Common myeloid progenitor, CD34-positive (primary cell): ENCODE measurements at regions not wholly inside any gene's neighbourhood (a gene's known extent, or its start where the extent isn't known, plus 50 kb on each side); places are given as distances from the start of the nearest gene placed in this dataset.

Experiments
- CTCF ChIA-PET: fragments of 350-600 bp; sonication (Branson Sonifier 250); formaldehyde crosslinking; loops from one replicate; lab custom pipeline; 2021; ENCODE audit warnings: antibody characterized with exemption; lab: Charles Lee
- POLR2A ChIA-PET: fragments of 350-600 bp; sonication (Branson Sonifier 250); formaldehyde crosslinking; loops from one replicate; lab custom pipeline; 2021; ENCODE audit warnings: antibody characterized with exemption; lab: Charles Lee
- DNase-seq, 3 donors: peaks; one replicate each; pipeline versions ENCODE4 v3.0.0 to v3.0.0-alpha.2; 2013
- H3K27ac ChIP-seq, 2 experiments: 1 replicate in 1 of 2; 2 replicates in 1 of 2; pipeline ENCODE4 v1.7.0; 2013; ENCODE audit warnings: inconsistent platforms in 2 of 2, low read length in 2 of 2, mild to moderate bottlenecking in 2 of 2, low read depth in 1 of 2, moderate library complexity in 1 of 2; ENCODE audit not compliant: severe bottlenecking in 2 of 2, insufficient read depth in 1 of 2, poor library complexity in 1 of 2
- H3K27me3 ChIP-seq, 5 experiments: replicated peaks in 2 of 5; 1 replicate in 3 of 5; 2 replicates in 2 of 5; pipeline versions ENCODE4 v1.6.1 to v1.7.0; 2013; ENCODE audit warnings: low read length in 4 of 5, mild to moderate bottlenecking in 2 of 5, moderate library complexity in 2 of 5, inconsistent platforms in 1 of 5; ENCODE audit not compliant: insufficient read depth in 5 of 5, control insufficient read depth in 4 of 5
- H3K36me3 ChIP-seq, 4 experiments: 1 replicate in 2 of 4; 2 replicates in 2 of 4; pipeline versions ENCODE4 v1.6.1 to v1.7.0; 2013; ENCODE audit warnings: low read length in 3 of 4, control low read depth in 1 of 4, mild to moderate bottlenecking in 1 of 4; ENCODE audit not compliant: control insufficient read depth in 4 of 4, insufficient read depth in 4 of 4
- H3K4me1 ChIP-seq, 4 experiments: 1 replicate in 3 of 4; 2 replicates in 1 of 4; pipeline versions ENCODE4 v1.6.1 to v1.7.1; 2013; ENCODE audit warnings: low read length in 3 of 4, mild to moderate bottlenecking in 3 of 4, control low read depth in 1 of 4, inconsistent platforms in 1 of 4, moderate library complexity in 1 of 4; ENCODE audit not compliant: control insufficient read depth in 4 of 4, insufficient read depth in 4 of 4; ENCODE audit errors: control extremely low read depth in 1 of 4
- H3K4me3 ChIP-seq, 7 experiments: 1 replicate in 4 of 7; 2 replicates in 3 of 7; pipeline versions ENCODE4 v1.5.1 to v1.7.0; 2013; ENCODE audit warnings: mild to moderate bottlenecking in 7 of 7, low read length in 6 of 7, moderate library complexity in 6 of 7, inconsistent platforms in 2 of 7, low read depth in 2 of 7, control low read depth in 1 of 7; ENCODE audit not compliant: insufficient read depth in 4 of 7, control insufficient read depth in 1 of 7; ENCODE audit errors: extremely low read depth in 1 of 7
- H3K9me3 ChIP-seq, 5 experiments: 1 replicate in 4 of 5; 2 replicates in 1 of 5; pipeline versions ENCODE4 v1.6.1 to v1.7.1; 2013; ENCODE audit warnings: low read length in 4 of 5, mild to moderate bottlenecking in 2 of 5, inconsistent platforms in 1 of 5, low read depth in 1 of 5, moderate library complexity in 1 of 5; ENCODE audit not compliant: control insufficient read depth in 4 of 5, insufficient read depth in 2 of 5; ENCODE audit errors: control extremely low read depth in 1 of 5
- WGBS: methylation state at CpG from one replicate; pipeline ENCODE4 v1.1.5; 2013; ENCODE audit not compliant: insufficient coverage; 5-methylcytosine and 5-hydroxymethylcytosine counted together

GRCh38 chr2:63665846-63666475, 77.2 kb downstream of the MDH1 start:
- no peak overlapping the region for H3K4me3 ChIP-seq
- peak in 2 of 3 donors; percentile 5 to 18 for DNase-seq
- no peaks in the 10 kb centered on the region for H3K27me3 ChIP-seq
- ChIA-PET POLR2A (no interaction called here), CTCF (no interaction called here)
- no peak overlapping the region for H3K27ac ChIP-seq
- 71% methylated on average over 2 of the region's 2 CpGs for WGBS
- H3K9me3 ChIP-seq = peaks cover 0 to 3% (median 0%) of the 10 kb centered on the region in 5 experiments
- H3K4me1 ChIP-seq = no peaks in the 10 kb centered on the region
- no peaks in the 10 kb centered on the region for H3K36me3 ChIP-seq

GRCh38 chr2:63667132-63667700, 78.5 kb downstream of the MDH1 start:
- Histone ChIP-seq H3K4me1 (no peaks in the 10 kb centered on the region), H3K27ac (no peak overlapping the region), H3K27me3 (no peaks in the 10 kb centered on the region), H3K4me3 (no peak overlapping the region), H3K36me3 (no peaks in the 10 kb centered on the region), H3K9me3 (peaks cover 0 to 3% (median 0%) of the 10 kb centered on the region in 5 experiments)
- WGBS = 89% methylated on average over 2 of the region's 3 CpGs
- ChIA-PET CTCF (no interaction called here), POLR2A (interaction anchor here (0.7 kb wide), 1 partner anchor 198 kb away, joined by 3 read pairs; no protein-coding TSS in a partner anchor)
- DNase-seq = peak in 1 of 3 donors; percentile 6

- ChIA-PET POLR2A (interaction anchor here (0.7 kb wide), 1 partner anchor 199 kb away, joined by 3 read pairs; no protein-coding TSS in a partner anchor), CTCF (no interaction called here)
- Histone ChIP-seq H3K27me3 (no peaks in the 10 kb centered on the region), H3K4me3 (no peak overlapping the region), H3K27ac (no peak overlapping the region), H3K36me3 (no peaks in the 10 kb centered on the region), H3K4me1 (no peaks in the 10 kb centered on the region), H3K9me3 (peaks cover 0 to 3% (median 0%) of the 10 kb centered on the region in 5 experiments)
- 100% methylated on average over 1 of the region's 1 CpG for WGBS
- DNase-seq = no peak
Measured at GRCh38 chr2:63668000-63668399, 79.2 kb downstream of the MDH1 start.

GRCh38 chr2:63668466-63668865, 79.7 kb downstream of the MDH1 start:
- no peak for DNase-seq
- POLR2A ChIA-PET = no interaction called here
- Histone ChIP-seq H3K27ac (no peak overlapping the region), H3K36me3 (no peaks in the 10 kb centered on the region), H3K4me1 (no peaks in the 10 kb centered on the region), H3K9me3 (peaks cover 0 to 3% (median 0%) of the 10 kb centered on the region in 5 experiments), H3K27me3 (no peaks in the 10 kb centered on the region), H3K4me3 (no peak overlapping the region)
- CTCF ChIA-PET = interaction anchor here (1.6 kb wide), 1 partner anchor 30 kb away, joined by 4 read pairs; no protein-coding TSS in a partner anchor
- WGBS = no CpG with 5 or more reads among the region's 4 CpGs

GRCh38 chr2:63669596-63669995, 80.8 kb downstream of the MDH1 start:
- Histone ChIP-seq H3K27me3 (no peaks in the 10 kb centered on the region), H3K4me3 (no peak overlapping the region), H3K36me3 (no peaks in the 10 kb centered on the region), H3K27ac (no peak overlapping the region), H3K9me3 (no peaks in the 10 kb centered on the region), H3K4me1 (no peaks in the 10 kb centered on the region)
- no peak for DNase-seq
- ChIA-PET POLR2A (no interaction called here), CTCF (interaction anchor here (1.6 kb wide), 1 partner anchor 29 kb away, joined by 4 read pairs; no protein-coding TSS in a partner anchor)
- WGBS = 100% methylated on average over 1 of the region's 3 CpGs

- DNase-seq = no peak
- H3K27me3 ChIP-seq = no peaks in the 10 kb centered on the region
- H3K36me3 ChIP-seq = no peaks in the 10 kb centered on the region
- ChIA-PET CTCF (interaction anchor here (2.7 kb wide), 1 partner anchor 17 kb away, joined by 6 read pairs; no protein-coding TSS in a partner anchor), POLR2A (no interaction called here)
- no peaks in the 10 kb centered on the region for H3K9me3 ChIP-seq
- no peak overlapping the region for H3K4me3 ChIP-seq
- WGBS = 100% methylated on average over 1 of the region's 4 CpGs
- no peaks in the 10 kb centered on the region for H3K4me1 ChIP-seq
- H3K27ac ChIP-seq = no peak overlapping the region
Measured at GRCh38 chr2:63673865-63674533, 85.2 kb downstream of the MDH1 start.

- Histone ChIP-seq H3K27me3 (no peaks in the 10 kb centered on the region), H3K4me1 (no peaks in the 10 kb centered on the region), H3K4me3 (no peak overlapping the region), H3K27ac (no peak overlapping the region), H3K36me3 (no peaks in the 10 kb centered on the region), H3K9me3 (no peaks in the 10 kb centered on the region)
- WGBS = 100% methylated on average over 1 of the region's 1 CpG
- CTCF ChIA-PET = interaction anchor here (2.7 kb wide), 1 partner anchor 16 kb away, joined by 6 read pairs; no protein-coding TSS in a partner anchor
- POLR2A ChIA-PET = no interaction called here
- no peak for DNase-seq
Measured at GRCh38 chr2:63675026-63675425, 86.3 kb downstream of the MDH1 start.
